ENCODE measurements at regions not wholly inside any gene's neighbourhood (a gene's known extent, or its start where the extent isn't known, plus 50 kb on each side); places are given as distances from the start of the nearest gene placed in this dataset.
"Not testable (repeated sequence)": the region's sequence is repeated elsewhere in the genome, so short reads cannot be mapped to it uniquely, and the experiment has no call there.

GRCh38 chr3:16011376-16011775 lies 163.1 kb upstream of the GALNT15 start:
- Histone ChIP-seq H3K36me3 (no peaks in the 10 kb centered on the region), H3K9me3 (replicated peaks) (peaks cover 12% of the 10 kb centered on the region), H3K27ac (replicated peaks) (no peak overlapping the region), H3K27me3 (ENCODE audit: low read depth) (no peaks in the 10 kb centered on the region), H3K4me3 (no peak overlapping the region), H3K4me1 (no peaks in the 10 kb centered on the region)
- no peak for DNase-seq
- intact Hi-C loops (cut with micrococcal nuclease) = loop anchor here (10.0 kb wide), 1 partner anchor 177 kb away; no protein-coding TSS in a partner anchor
- no peak for TF ChIP-seq CTCF (IDR thresholded peaks at IDR 0.05; ENCODE audit: borderline replicate concordance)

GRCh38 chr3:16012086-16012485 lies 162.4 kb upstream of the GALNT15 start:
- H3K36me3 ChIP-seq = no peaks in the 10 kb centered on the region
- TF ChIP-seq CTCF (IDR thresholded peaks at IDR 0.05; ENCODE audit: borderline replicate concordance) = no peak
- no peaks in the 10 kb centered on the region for H3K4me1 ChIP-seq
- no peak overlapping the region for H3K27ac ChIP-seq (replicated peaks)
- intact Hi-C loops (cut with micrococcal nuclease) = loop anchor here (10.0 kb wide), 1 partner anchor 177 kb away; no protein-coding TSS in a partner anchor
- H3K4me3 ChIP-seq = no peak overlapping the region
- DNase-seq = no peak
- H3K9me3 ChIP-seq (replicated peaks) = peaks cover 12% of the 10 kb centered on the region
- no peaks in the 10 kb centered on the region for H3K27me3 ChIP-seq (ENCODE audit: low read depth)

GRCh38 chr3:16013568-16013967 lies 160.9 kb upstream of the GALNT15 start:
- no peak overlapping the region for H3K27ac ChIP-seq (replicated peaks)
- no peaks in the 10 kb centered on the region for H3K4me1 ChIP-seq
- no peak for TF ChIP-seq CTCF (IDR thresholded peaks at IDR 0.05; ENCODE audit: borderline replicate concordance)
- DNase-seq = no peak
- H3K4me3 ChIP-seq = no peak overlapping the region
- no peaks in the 10 kb centered on the region for H3K27me3 ChIP-seq (ENCODE audit: low read depth)
- H3K36me3 ChIP-seq = no peaks in the 10 kb centered on the region
- intact Hi-C loops (cut with micrococcal nuclease) = loop anchor here (10.0 kb wide), 1 partner anchor 179 kb away; no protein-coding TSS in a partner anchor
- no peaks in the 10 kb centered on the region for H3K9me3 ChIP-seq (replicated peaks)

GRCh38 chr3:16021801-16022200 lies 152.7 kb upstream of the GALNT15 start:
- H3K4me3 ChIP-seq; H3K36me3 ChIP-seq; H3K27me3 ChIP-seq (ENCODE audit: low read depth); H3K27ac ChIP-seq (replicated peaks); intact Hi-C loops (cut with micrococcal nuclease); H3K9me3 ChIP-seq (replicated peaks); DNase-seq; H3K4me1 ChIP-seq: not testable (repeated sequence)

- H3K36me3 ChIP-seq; intact Hi-C loops (cut with micrococcal nuclease): not testable (repeated sequence)
Measured at GRCh38 chr3:16023881-16024280, 150.6 kb upstream of the GALNT15 start.

GRCh38 chr3:16024548-16024947 lies 149.9 kb upstream of the GALNT15 start:
- DNase-seq = no peak
- Histone ChIP-seq H3K4me3 (no peak overlapping the region), H3K9me3 (replicated peaks) (no peaks in the 10 kb centered on the region), H3K36me3 (no peaks in the 10 kb centered on the region), H3K4me1 (peaks cover 5% of the 10 kb centered on the region), H3K27me3 (ENCODE audit: low read depth) (no peaks in the 10 kb centered on the region), H3K27ac (replicated peaks) (no peak overlapping the region)
- intact Hi-C loops (cut with micrococcal nuclease) = no loop called here
- TF ChIP-seq CTCF (IDR thresholded peaks at IDR 0.05; ENCODE audit: borderline replicate concordance) = no peak

More at GRCh38 chr3:16023881-16024280, 150.6 kb upstream of the GALNT15 start:
- not testable (repeated sequence) for H3K27ac ChIP-seq (replicated peaks); H3K27me3 ChIP-seq (ENCODE audit: low read depth); H3K4me1 ChIP-seq; H3K9me3 ChIP-seq (replicated peaks); H3K4me3 ChIP-seq; DNase-seq

- Histone ChIP-seq H3K27ac (replicated peaks) (no peak overlapping the region), H3K36me3 (no peaks in the 10 kb centered on the region), H3K27me3 (ENCODE audit: low read depth) (no peaks in the 10 kb centered on the region), H3K4me1 (peaks cover 5% of the 10 kb centered on the region), H3K4me3 (no peak overlapping the region), H3K9me3 (replicated peaks) (no peaks in the 10 kb centered on the region)
- DNase-seq = no peak
- TF ChIP-seq CTCF (IDR thresholded peaks at IDR 0.05; ENCODE audit: borderline replicate concordance) = no peak
- intact Hi-C loops (cut with micrococcal nuclease) = no loop called here
Measured at GRCh38 chr3:16026753-16027152, 147.7 kb upstream of the GALNT15 start.
